ENCODE measurements at regions not wholly inside any gene's neighbourhood (a gene's known extent, or its start where the extent isn't known, plus 50 kb on each side); places are given as distances from the start of the nearest gene placed in this dataset.
"Not testable (repeated sequence)": the region's sequence is repeated elsewhere in the genome, so short reads cannot be mapped to it uniquely, and the experiment has no call there.

- no peak overlapping the region for H3K27ac ChIP-seq
- H3K4me1 ChIP-seq = peaks cover 9% of the 10 kb centered on the region
- H3K4me2 ChIP-seq = no peak overlapping the region
- peaks cover 10% of the 10 kb centered on the region for H3K9me3 ChIP-seq
- TF ChIP-seq Cebpa-rat (IDR thresholded peaks at IDR 0.05) = no peak
- no peaks in the 10 kb centered on the region for H4K20me1 ChIP-seq
- no peaks in the 10 kb centered on the region for H3K36me3 ChIP-seq
- no peaks in the 10 kb centered on the region for H3K27me3 ChIP-seq
- no peak overlapping the region for H3K4me3 ChIP-seq
- no peak overlapping the region for H3K9ac ChIP-seq
Measured at GRCh38 chr12:94841177-94841576, 162.3 kb downstream of the NDUFA12 start.

- H3K36me3 ChIP-seq = no peaks in the 10 kb centered on the region
Measured at GRCh38 chr12:94839347-94839746, 164.2 kb downstream of the NDUFA12 start.

GRCh38 chr12:94836952-94837670 lies 166.4 kb downstream of the NDUFA12 start:
- not testable (repeated sequence) for H3K4me1 ChIP-seq, H4K20me1 ChIP-seq, H3K4me2 ChIP-seq, H3K9me3 ChIP-seq, H3K4me3 ChIP-seq, H3K27ac ChIP-seq, H3K27me3 ChIP-seq, H3K36me3 ChIP-seq, H3K9ac ChIP-seq
- TF ChIP-seq Cebpa-rat (IDR thresholded peaks at IDR 0.05) = peak; percentile 84

More at GRCh38 chr12:94839347-94839746, 164.2 kb downstream of the NDUFA12 start:
- Histone ChIP-seq H3K4me1 (peaks cover 9% of the 10 kb centered on the region), H3K4me3 (no peak overlapping the region), H3K4me2 (0 out of 2 replicates have a peak overlapping the region, but pooled peaks have one; percentile 28), H3K9me3 (peaks cover 10% of the 10 kb centered on the region), H3K27ac (no peak overlapping the region), H3K27me3 (no peaks in the 10 kb centered on the region), H4K20me1 (no peaks in the 10 kb centered on the region), H3K9ac (no peak overlapping the region)
- TF ChIP-seq Cebpa-rat (IDR thresholded peaks at IDR 0.05) = no peak

- no peak overlapping the region for H3K4me2 ChIP-seq
- no peak for TF ChIP-seq Cebpa-rat (IDR thresholded peaks at IDR 0.05)
- no peak overlapping the region for H3K4me3 ChIP-seq
- H3K4me1 ChIP-seq = peaks cover 11% of the 10 kb centered on the region
- H3K27ac ChIP-seq = no peak overlapping the region
- H4K20me1 ChIP-seq = no peaks in the 10 kb centered on the region
- peaks cover 10% of the 10 kb centered on the region for H3K9me3 ChIP-seq
- no peak overlapping the region for H3K9ac ChIP-seq
- H3K27me3 ChIP-seq = no peaks in the 10 kb centered on the region
- no peaks in the 10 kb centered on the region for H3K36me3 ChIP-seq
Measured at GRCh38 chr12:94834036-94834625, 169.4 kb downstream of the NDUFA12 start.

- Histone ChIP-seq H3K27me3 (no peaks in the 10 kb centered on the region), H3K36me3 (no peaks in the 10 kb centered on the region), H3K9me3 (peaks cover 10% of the 10 kb centered on the region), H4K20me1 (no peaks in the 10 kb centered on the region), H3K4me3 (no peak overlapping the region), H3K4me2 (no peak overlapping the region), H3K9ac (no peak overlapping the region), H3K27ac (no peak overlapping the region), H3K4me1 (0 out of 2 replicates have a peak, but pooled peaks cover 7% of the 10 kb centered on the region)
- no peak for TF ChIP-seq Cebpa-rat (IDR thresholded peaks at IDR 0.05)
Measured at GRCh38 chr12:94832780-94833681, 170.5 kb downstream of the NDUFA12 start.

GRCh38 chr12:94832105-94832504 lies 171.4 kb downstream of the NDUFA12 start:
- no peak for TF ChIP-seq Cebpa-rat (IDR thresholded peaks at IDR 0.05)
- no peak overlapping the region for H3K4me2 ChIP-seq
- no peaks in the 10 kb centered on the region for H4K20me1 ChIP-seq
- H3K4me3 ChIP-seq = no peak overlapping the region
- no peak overlapping the region for H3K9ac ChIP-seq
- no peak overlapping the region for H3K27ac ChIP-seq
- H3K27me3 ChIP-seq = no peaks in the 10 kb centered on the region
- H3K9me3 ChIP-seq = peaks cover 7% of the 10 kb centered on the region
- 0 out of 2 replicates have a peak, but pooled peaks cover 7% of the 10 kb centered on the region for H3K4me1 ChIP-seq
- no peaks in the 10 kb centered on the region for H3K36me3 ChIP-seq

GRCh38 chr12:94831081-94831751 lies 172.3 kb downstream of the NDUFA12 start:
- Histone ChIP-seq H3K36me3 (no peaks in the 10 kb centered on the region), H3K9me3 (no peaks in the 10 kb centered on the region), H3K4me3 (no peak overlapping the region), H4K20me1 (no peaks in the 10 kb centered on the region), H3K9ac (no peak overlapping the region), H3K27me3 (no peaks in the 10 kb centered on the region), H3K4me2 (no peak overlapping the region; the same call in 1 of the 2 replicates), H3K4me1 (0 out of 2 replicates have a peak, but pooled peaks cover 7% of the 10 kb centered on the region), H3K27ac (no peak overlapping the region)
- no peak for TF ChIP-seq Cebpa-rat (IDR thresholded peaks at IDR 0.05)

GRCh38 chr12:94829552-94829951 lies 173.9 kb downstream of the NDUFA12 start:
- Histone ChIP-seq H3K4me1 (0 out of 2 replicates have a peak, but pooled peaks cover 7% of the 10 kb centered on the region), H3K9ac (no peak overlapping the region), H3K4me3 (no peak overlapping the region), H3K36me3 (no peaks in the 10 kb centered on the region), H3K27me3 (no peaks in the 10 kb centered on the region), H3K9me3 (no peaks in the 10 kb centered on the region), H3K27ac (no peak overlapping the region), H4K20me1 (no peaks in the 10 kb centered on the region), H3K4me2 (no peak overlapping the region)
- no peak for TF ChIP-seq Cebpa-rat (IDR thresholded peaks at IDR 0.05)

- Histone ChIP-seq H3K27ac (no peak overlapping the region), H3K4me3 (no peak overlapping the region), H3K4me1 (peaks cover 8% of the 10 kb centered on the region; the same call in 1 of the 2 replicates), H3K27me3 (no peaks in the 10 kb centered on the region), H3K4me2 (no peak overlapping the region), H3K9ac (no peak overlapping the region), H3K9me3 (no peaks in the 10 kb centered on the region; the same call in 1 of the 2 replicates), H3K36me3 (no peaks in the 10 kb centered on the region), H4K20me1 (no peaks in the 10 kb centered on the region)
- no peak for TF ChIP-seq Cebpa-rat (IDR thresholded peaks at IDR 0.05)
Measured at GRCh38 chr12:94819011-94819410, 168.7 kb upstream of the TMCC3 start.
